ENCODE measurements at regions not wholly inside any gene's neighbourhood (a gene's known extent, or its start where the extent isn't known, plus 50 kb on each side); places are given as distances from the start of the nearest gene placed in this dataset.

DNA sequence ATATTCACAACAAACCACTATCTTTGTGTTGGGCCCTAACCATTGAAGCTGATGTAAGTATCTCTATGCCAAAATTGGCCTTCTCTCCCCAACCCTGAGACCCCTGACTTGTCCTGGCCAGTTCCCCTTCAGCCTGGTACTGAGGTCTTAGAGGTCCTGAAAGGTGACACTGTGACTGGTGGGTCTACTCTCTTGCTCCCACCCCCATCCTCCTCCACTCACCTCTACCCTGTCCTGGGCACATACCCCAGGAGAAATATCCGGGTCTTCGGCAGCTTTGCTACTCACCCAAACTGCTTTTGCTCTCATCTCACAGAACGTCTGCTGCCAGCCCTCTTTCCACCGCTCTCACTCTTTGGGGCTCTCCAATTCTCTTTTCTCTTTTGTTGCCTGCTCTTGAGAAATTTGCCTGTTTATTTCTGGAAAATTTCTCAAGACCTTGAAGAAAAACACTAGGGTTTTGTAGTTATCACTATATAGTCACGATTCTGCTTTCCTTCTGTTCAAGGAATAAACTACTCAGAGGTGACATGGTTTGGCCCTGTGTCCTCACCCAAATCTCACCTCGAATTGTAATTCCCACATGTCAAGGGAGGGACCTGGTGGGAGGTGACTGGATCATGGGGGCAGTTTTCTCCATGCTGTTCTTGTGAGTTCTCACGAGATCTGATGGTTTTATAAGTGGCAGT, 133.8 kb upstream of the PKDCC start:
- DNase-seq (ENCODE audit: low spot score) = no peak

DNA sequence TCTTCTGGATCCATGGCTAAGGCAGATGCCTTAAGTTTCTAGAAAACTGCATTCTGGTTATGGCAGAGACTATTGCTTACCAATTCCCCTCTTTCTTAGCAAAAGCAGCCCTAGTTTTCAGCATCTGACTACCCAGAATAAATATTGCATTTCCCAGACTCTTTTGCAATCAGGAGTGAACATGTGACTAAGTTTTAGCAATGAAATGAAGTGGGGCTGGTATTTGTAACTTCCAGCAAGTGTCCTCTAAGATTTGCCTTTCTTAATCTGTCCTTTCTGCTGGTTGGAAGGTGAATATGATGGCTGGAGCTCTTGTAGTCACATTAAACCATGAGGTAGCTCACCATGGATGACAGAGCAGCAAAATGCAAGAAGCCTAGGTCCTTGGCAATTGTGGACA, 132.9 kb upstream of the PKDCC start:
- no peak for DNase-seq (ENCODE audit: low spot score)

DNA sequence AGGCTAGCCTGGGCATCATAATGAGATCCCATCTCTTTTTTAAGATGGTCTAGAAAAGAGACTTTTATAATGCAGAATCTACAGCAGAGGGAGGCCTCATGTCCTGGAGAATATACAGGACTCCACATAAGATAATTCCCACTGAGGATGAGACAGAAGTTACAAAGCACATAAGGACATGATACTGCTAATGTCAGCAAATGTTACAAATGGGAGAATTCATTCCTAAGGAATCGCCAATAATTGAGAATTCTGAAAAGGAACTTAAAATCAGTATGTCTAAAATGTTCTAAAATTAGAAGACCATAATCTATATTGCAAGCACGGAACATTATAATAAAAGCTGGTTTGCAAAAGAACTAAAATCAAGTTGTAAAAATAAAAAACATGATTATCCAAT, 131.6 kb upstream of the PKDCC start:
- DNase-seq (ENCODE audit: low spot score) = no peak

DNA sequence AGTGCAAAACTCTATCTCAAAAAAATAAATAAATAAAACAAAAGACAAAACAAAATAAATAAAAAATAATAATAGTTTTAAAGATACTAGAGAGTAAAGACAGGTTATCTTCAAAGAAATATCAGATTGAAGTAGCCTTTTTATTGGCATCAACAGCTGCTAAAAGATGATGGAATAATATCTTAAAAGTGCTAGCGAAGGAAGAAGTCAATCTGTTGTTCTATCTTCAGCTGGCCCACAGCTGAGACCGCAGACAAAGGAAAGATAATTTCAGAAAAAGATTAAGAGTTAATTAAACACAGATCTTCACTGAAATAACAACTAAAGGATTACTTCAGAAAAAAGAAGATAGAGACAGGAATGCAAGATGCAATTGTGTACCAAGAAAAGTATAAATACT, 130.2 kb upstream of the PKDCC start:
- DNase-seq (ENCODE audit: low spot score) = no peak

DNA sequence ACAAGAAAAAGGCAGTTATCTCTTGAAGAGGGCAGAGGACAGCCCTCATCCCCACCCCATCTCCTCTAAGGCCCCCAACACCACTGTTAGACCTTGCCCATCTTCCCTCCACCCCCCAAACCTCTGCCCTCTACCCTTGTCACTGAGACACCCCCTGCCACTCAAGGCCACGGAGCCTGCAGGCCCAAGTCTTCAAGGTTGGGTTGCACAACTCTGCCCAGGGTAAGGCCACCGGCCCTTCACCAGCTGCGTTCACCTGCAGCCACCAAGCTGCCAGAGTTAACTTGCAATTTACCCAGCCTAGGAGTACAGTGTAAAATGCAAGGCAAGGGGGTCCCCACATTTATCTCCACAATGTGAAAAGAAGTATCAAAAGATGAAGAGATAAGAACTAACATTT, 128.7 kb upstream of the PKDCC start:
- DNase-seq (ENCODE audit: low spot score) = no peak

DNA sequence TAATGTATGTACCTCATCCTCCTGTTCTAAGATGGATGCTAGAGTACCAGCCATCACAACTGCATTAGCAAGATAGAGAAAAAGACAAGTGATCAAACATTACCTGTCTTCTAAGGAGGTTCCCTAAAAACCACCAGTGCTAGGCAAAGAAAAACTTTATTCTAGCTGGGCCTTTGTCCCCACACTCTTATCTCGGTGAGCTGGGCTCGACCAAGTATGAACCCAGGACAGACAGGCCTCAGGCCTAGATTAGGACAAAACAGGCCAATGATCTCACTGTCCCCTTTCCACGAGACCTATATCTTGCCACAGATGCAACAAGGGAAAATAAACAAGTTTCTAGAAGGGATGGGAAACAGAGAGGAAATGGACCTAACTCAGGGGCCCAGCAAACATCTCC, 127.6 kb upstream of the PKDCC start:
- no peak for DNase-seq (ENCODE audit: low spot score)

DNA sequence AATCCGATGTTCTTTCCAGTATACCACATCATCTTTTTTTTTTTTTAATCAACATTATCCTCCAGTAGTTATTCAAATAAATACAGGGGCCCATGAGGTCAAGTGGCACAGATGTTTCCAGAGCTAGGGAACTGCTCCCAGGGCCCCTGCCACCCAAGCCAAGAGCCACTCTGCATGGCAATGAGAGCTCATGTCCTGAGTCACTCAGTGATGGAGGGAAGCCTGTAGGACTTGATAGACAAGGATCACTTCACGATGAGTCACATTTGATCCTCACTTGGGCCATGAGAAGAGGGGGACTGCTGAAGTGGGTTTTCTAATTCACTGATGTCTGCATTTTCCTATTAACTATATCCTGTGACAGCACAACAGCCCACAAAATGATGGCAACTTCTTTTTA, 127.0 kb upstream of the PKDCC start:
- DNase-seq (ENCODE audit: low spot score) = no peak

DNA sequence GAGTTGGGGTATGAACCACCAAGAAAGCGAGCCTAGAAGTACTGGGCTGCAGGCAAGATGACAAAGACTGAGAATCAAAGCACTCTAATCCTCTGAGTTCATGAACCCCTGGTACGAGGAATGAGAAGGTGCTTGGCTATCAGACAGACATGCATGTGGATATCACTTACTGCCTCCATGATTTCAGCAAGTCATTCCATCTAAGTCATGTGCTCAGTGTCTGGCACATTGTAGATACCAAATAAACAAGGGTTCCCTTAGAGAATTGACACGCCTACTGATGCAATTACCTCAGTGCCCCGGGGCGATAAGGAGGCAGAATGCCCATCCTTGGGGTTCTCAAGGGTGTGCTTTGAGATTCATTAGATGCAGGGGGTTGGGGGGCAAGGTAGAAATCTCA, 125.6 kb upstream of the PKDCC start:
- peak; percentile 23 for DNase-seq (ENCODE audit: low spot score)

DNA sequence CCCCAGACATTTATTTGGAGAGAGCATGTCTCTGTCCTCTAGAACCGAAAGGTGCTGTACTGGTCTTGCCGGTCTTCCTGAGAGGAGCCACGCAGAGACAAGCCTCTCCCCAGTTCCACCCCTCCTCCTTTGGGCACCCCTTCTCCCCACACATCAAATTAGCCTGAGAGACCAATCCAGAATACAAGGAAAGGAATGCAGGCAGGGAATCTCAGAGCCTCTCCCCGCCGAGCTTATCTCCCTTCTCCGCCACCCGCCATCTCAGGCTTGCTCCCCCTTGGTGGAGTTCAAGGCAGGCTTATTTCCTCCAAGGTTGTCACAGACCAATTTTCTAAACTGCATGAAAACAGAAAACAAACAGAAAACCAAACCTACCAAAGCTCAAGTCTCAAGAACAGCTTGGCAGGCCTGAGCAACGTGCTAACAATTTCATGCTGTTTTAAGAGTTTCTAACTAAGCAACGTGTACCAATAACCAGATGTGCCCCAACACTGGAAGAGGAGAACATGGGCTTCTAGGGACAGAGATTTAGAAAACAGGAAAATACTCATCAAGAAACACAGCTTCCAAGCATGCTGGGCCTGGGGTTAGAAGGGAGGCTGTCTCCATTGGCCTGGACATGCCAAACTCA, 124.5 kb upstream of the PKDCC start:
- DNase-seq (ENCODE audit: low spot score) = no peak

DNA sequence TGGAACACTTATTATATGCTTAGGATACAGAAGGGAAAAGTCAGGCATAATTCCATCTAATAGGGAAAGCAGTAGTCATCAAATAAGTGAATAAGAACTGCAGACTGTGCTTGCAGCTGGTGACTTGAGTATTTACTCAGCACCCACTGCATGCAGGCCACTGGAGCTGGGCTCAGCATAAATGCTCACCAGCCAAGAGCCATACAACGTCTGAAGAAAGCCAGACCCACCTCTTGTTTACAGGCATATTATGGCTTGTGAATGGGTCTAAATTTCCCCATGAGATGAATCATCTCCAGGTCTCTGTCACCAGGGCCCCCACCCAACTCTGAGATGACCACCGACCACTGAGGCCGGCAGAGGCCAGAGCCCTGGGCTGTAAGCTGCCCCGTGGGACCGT, 123.8 kb upstream of the PKDCC start:
- no peak for DNase-seq (ENCODE audit: low spot score)

DNA sequence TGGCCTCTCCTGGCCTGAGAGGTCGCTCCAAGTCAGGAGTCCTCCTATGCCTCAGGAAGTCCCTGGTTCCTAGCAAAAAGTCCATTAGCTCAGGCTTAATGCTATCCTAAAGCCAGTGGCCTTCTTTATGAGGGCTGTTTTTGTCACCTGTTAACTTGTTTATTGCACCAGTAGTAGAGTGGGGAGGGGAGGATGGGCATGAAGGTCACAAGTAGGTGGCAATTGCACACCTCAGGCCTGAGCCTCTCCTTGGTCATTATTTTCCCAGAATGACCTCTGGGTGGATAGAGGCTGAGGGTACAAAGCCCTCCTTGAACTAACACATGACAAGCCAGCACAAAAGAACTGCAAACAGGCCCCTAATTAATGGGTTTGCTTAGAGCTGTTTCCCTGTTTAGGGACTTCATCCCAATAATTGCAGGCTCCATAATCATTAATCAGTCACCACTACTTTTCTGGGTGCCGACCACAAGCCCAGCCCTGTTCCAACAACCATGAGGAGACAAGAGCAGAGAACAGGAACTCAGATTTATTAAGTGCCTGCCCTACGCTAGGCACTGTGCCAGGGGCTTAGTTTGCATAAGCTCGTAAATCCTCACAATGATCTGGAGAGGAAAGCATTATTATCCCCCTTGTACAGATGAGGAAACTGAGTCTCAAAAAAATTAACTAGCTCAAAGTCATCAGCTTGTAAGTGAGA, 123.0 kb upstream of the PKDCC start:
- DNase-seq (ENCODE audit: low spot score) = no peak

DNA sequence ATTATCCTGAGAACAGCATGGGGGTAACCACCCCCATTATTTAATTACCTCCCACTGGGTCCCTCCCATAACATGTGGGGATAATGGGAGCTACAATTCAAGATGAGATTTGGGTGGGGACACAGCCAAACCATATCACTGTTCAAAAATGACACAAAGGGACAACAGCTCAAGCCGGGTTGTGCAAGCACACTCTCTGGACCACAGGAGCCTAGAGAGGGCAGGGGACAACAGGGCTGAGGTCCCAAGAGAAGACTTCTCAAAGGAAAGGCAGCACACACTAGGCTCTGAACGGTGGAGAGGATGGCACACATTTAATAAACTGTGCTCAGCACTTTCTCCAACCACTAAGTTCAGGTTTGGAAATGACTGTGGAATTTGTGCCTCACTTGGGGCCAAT, 122.1 kb upstream of the PKDCC start:
- DNase-seq (ENCODE audit: low spot score) = no peak

DNA sequence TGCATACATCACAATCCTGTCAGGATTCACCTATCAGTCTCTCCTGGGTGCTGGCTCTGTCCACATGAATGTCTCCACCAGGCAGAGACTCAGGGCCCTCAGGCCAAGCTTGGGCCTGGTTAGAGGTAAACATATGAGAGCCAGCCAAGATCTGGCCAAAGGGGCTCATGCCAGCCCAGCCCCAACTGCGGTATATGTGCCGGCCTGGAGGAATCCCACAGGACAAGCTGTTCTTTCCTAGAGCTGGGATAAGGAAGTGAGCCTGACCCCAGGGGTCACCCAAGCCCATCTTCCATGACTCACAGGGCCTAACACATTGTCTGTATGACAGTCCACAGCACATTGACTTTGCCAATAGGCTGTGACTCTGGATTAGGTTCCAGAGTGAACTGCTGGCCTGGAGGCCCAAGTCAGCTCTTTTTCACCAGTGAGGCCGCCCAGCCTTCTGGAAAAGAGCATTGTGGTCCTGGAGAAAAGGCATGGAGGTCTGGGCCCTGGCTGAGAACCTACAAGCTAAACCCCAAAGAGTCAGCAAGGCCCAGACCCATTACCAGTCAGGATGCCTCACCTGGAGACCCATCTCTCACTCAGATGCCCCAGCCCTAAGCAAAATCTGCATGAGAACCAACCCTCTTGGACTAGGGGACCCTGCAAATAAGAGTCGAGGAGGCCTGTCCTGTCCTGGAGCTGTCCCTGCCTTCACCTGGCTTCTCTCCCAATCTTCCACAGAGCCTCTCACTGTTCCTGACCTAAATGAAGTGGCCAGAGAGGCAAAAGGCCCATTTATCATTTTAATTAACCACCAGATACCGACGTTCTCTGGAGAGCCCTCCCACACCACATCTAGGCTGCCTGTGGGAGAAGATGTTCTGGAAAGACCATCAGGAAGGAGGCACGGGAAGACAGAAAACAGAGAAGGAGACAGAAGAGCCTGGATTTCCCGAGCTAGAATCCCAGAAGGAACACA, 120.9 kb upstream of the PKDCC start:
- DNase-seq (ENCODE audit: low spot score) = no peak

DNA sequence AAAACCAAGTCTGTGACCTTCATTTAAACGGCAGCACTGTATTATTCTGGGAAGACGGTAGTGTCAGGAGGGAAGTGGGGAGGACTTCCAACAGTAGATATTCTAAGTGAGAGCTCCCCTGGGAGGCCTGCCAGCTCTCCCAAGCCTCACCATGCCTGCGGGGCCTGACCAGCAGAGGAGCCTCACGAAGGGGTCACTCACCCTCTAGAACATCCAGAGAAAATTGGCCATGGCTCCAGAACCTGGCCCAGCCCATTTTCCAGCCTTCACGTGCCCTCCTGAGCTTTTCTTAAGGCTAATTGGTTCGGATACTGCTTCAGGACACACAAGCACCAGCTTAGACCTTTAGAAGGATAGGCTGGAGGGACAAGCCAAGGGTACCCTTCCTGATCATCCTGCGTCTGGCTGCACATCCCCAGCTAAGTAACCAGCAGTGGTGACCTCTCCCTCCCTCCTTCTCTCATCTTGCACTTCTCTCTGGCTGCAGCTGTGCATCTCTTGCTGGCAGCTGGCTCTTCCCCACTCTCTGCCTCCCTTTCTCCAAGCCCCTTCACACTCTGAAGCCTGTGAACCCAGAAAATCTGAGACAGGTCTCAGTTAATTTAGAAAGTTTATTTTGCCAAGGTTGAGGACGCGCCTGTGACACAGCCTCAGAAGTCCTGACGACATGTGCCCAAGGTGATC, 120.1 kb upstream of the PKDCC start:
- no peak for DNase-seq (ENCODE audit: low spot score)

DNA sequence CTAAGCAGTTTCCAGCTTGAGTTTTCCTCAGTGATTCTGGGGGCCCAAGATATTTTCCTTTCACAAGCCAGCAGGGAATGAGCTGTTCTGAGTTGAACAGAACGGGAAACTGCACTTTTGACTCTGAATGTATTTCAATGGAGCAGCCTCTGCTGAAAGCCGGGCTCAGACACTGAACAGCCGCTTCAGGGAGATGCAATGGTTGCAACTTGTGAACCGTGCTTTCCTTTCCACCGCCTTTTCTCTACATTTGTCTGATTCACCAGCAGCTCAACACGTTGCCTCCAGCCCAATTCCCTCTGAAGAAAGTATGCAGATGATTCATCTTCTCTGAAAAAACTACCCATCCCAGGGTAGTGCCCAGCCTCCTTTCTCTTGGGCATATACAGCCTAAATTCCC, 119.3 kb upstream of the PKDCC start:
- DNase-seq (ENCODE audit: low spot score) = no peak

DNA sequence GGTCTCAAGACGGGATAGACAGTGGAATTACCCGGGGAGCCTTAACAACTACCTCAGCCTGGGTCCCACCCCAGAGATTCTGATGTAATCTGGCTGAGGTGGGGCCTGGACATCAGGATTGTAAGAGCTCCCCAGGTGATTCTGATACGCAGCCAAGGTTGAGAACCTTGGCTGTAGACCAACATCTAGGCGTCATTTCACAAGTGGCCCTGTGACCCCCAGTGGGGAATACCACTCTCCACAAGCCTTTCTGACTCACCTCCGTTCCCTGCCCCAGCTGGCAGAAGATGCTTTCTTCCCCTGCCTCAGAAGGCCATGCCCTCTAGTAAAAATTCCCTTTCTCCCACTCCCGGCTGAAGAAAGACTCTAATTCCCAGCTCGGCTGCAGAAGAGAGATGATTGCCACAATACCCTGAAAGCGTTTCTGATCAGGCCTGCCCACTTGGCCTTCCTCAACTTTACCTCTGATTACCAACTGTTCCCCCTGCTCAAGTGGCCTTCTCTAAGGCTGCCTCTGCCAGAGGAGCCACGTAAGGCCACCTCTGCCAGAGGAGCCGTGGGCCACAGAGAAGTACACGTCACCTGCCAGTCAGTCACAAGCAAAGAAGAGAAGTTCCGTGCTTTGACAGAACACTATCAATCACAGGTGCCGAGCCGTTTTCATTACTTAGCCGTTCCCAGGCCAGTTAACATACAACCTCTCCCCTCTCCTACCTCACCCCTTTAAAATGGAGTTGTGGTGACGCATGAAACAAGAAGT, 116.8 kb upstream of the PKDCC start:
- DNase-seq (ENCODE audit: low spot score) = no peak

DNA sequence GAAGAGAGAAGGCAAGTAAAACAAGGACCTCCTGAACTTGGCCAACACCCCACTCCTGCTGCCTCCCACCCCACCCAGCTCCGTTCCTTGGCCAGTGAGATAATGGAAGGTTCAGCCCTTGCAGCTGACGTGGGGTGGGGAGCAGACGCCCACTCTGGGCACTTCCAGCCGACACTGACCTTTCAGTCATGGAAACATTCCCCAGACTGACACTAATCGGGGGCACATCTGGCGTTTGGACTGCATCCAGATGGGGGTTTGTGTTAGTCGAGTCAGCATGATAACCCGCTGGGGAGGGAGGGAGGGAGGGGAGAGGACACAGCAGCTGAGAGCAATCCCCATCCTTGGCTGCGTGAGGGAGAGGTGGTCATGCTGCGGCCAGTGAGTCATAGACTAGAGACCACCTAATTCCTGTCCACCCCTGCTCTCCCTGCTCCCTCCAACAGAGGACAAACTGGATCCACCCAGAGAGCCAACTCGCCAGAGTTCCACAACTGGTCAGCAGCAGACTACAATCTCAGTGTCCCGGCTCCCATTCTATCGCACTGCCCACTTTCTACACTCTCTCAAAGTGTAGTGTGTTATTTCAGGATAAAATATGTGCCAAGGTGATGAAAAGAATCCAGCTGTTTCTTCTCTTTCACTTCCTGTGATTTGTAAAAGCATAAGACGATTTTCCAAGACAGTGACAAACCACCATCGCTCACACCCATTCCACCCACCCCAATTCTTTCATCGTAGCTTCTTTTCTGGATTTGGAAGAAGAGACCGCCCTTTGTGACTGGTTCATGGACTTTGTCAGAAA, 115.4 kb upstream of the PKDCC start:
- DNase-seq (ENCODE audit: low spot score) = no peak

DNA sequence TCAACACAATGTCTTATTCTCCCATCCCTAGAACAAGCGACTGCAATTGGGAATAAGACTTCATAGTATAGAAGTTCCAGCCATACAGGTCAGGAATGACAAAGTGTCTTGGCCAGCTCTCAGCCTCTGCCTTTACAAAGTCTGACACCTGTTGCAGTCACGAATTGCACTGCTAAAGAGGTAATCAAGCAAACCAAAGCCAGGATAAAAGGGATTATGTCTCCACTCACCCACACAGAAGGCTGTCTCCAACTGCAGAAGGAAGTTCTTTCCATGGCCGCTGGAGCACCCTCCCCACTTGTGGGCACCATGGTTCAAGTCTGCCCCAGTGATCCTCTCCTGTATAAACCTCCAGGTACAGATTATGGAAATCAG, 114.8 kb upstream of the PKDCC start:
- no peak for DNase-seq (ENCODE audit: low spot score)

DNA sequence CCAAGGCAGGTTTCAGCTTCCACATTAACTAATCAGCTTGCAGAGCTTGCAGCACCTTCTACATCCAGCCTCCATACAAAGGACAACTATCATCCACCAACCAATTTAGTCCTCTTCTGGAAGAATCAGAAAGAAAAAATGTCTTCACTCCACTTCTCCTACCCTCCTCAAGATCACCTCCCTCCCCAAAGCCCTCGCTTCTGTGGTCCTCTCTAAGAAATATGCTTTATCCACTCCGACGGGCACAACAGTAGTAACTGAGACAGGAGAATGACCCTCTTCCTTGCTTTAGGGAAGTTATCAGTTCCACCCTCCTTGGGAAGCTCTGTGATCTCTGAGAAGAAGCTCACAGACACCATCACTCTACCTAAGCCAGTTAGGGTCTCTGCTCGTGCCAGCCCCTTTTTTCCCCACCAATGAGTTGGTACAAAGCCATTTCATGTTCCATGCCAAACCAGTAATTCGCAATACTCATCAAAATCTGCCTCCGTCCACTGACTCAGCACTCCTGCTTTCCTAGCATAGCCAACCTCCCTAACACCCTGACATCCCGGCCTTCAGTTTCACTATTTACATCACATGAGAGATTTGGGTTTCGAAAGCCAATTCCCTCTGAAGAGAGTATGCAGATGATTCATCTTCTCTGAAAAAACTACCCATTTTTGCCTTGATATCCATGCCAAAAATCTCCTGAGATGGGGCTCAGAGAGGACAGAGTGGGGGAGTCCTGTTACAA, 114.1 kb upstream of the PKDCC start:
- no peak for DNase-seq (ENCODE audit: low spot score)
